SU-DHL-6 (cell line): ENCODE measurements at regions not wholly inside any gene's neighbourhood (a gene's known extent, or its start where the extent isn't known, plus 50 kb on each side); places are given as distances from the start of the nearest gene placed in this dataset.

Experiments
- CTCF ChIP-seq: fragments of 200-600 bp; sonication (generic); IDR thresholded peaks from one replicate; pipeline ENCODE4 v1.5.1; 2017; ENCODE audit warnings: antibody characterized with exemption, mild to moderate bottlenecking, low read length, moderate library complexity; ENCODE audit not compliant: insufficient read depth, poor library complexity, severe bottlenecking
- EZH2phosphoT487 ChIP-seq: fragments of 200-600 bp; sonication (generic), shearing (Covaris generic); conservative IDR thresholded peaks from 2 replicates; pipeline ENCODE4 v1.6.1; 2018; ENCODE audit warnings: mild to moderate bottlenecking, antibody characterized with exemption, low read length, moderate library complexity, mixed read lengths

GRCh38 chr20:19851861-19852260 is 93.8 kb downstream of the RIN2 start:
- TF ChIP-seq CTCF (no peak), EZH2phosphoT487 (no peak)
